Thyroid gland (tissue), 4 donors: ENCODE measurements at regions not wholly inside any gene's neighbourhood (a gene's known extent, or its start where the extent isn't known, plus 50 kb on each side); places are given as distances from the start of the nearest gene placed in this dataset.

ENCODE experiments used
- POLR2A ChIP-seq, 2 donors: fragments of 450-650 bp; IDR thresholded peaks; one replicate each; pipeline ENCODE4 v1.6.1; 2017; ENCODE audit warnings: antibody characterized with exemption in 2 of 2, mild to moderate bottlenecking in 2 of 2, moderate library complexity in 1 of 2
- TF ChIP-seq, protein P1 (sequence below), 6 experiments: fragments of 200-600 bp in 3 of 6; fragments of 450-650 bp in 3 of 6; sonication (generic) in 3 of 6; IDR thresholded peaks; one replicate each; pipeline ENCODE4 v1.5.1; 2016 to 2019; ENCODE audit warnings: antibody characterized with exemption in 6 of 6, mild to moderate bottlenecking in 2 of 6, inconsistent platforms in 1 of 6, moderate library complexity in 1 of 6

DNA sequence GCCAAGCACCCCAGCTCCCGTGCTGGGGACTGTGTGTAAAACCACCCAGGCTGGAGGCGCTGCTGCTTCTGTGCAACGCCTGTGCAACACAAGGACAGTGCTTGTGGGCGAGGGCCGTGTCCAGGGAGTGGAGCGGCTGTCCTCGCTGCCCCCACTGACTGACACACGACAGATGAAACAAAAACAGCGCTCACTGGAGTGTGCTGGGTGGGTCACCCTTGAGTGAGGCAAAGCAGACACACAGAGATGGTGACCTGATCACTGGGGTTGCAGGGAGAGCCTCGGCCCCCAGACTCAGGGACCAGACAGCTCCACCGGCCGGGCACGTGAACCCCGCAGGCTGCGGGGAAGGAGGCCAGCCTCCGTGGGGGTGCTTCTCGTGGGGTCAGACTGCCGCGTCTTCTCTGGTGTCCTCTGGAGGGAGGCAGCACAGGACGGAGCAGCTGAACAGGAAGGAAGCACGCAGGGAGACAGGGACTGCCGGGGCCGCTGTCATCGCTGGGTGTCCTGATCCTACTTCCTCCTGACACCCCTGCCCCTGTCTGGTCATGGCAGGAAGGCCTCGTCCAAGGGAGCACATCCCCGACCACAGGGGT lies 75.9 kb upstream of the CST7 start:
- TF ChIP-seq, protein P1, sequence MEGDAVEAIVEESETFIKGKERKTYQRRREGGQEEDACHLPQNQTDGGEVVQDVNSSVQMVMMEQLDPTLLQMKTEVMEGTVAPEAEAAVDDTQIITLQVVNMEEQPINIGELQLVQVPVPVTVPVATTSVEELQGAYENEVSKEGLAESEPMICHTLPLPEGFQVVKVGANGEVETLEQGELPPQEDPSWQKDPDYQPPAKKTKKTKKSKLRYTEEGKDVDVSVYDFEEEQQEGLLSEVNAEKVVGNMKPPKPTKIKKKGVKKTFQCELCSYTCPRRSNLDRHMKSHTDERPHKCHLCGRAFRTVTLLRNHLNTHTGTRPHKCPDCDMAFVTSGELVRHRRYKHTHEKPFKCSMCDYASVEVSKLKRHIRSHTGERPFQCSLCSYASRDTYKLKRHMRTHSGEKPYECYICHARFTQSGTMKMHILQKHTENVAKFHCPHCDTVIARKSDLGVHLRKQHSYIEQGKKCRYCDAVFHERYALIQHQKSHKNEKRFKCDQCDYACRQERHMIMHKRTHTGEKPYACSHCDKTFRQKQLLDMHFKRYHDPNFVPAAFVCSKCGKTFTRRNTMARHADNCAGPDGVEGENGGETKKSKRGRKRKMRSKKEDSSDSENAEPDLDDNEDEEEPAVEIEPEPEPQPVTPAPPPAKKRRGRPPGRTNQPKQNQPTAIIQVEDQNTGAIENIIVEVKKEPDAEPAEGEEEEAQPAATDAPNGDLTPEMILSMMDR (IDR thresholded peaks at IDR 0.05): no peak
- TF ChIP-seq POLR2A (IDR thresholded peaks at IDR 0.05): no peak
